CD4-positive, alpha-beta T cell treated with Interleukin-12 subunit alpha and Interleukin-12 subunit beta, for 1 hour (primary cell): ENCODE measurements at regions not wholly inside any gene's neighbourhood (a gene's known extent, or its start where the extent isn't known, plus 50 kb on each side); places are given as distances from the start of the nearest gene placed in this dataset.
"Not testable (repeated sequence)": the region's sequence is repeated elsewhere in the genome, so short reads cannot be mapped to it uniquely, and the experiment has no call there.

ENCODE experiments used
- DNase-seq: peaks from one replicate; pipeline ENCODE4 v3.0.0-alpha.2; 2020

- not testable (repeated sequence) for DNase-seq
Measured at GRCh38 chr9:26664087-26664773, 228.4 kb downstream of the CAAP1 start.

GRCh38 chr9:26662476-26662875 is 230.1 kb downstream of the CAAP1 start:
- no peak for DNase-seq

GRCh38 chr9:26658476-26658875 is 234.1 kb downstream of the CAAP1 start:
- DNase-seq, result no peak

- no peak for DNase-seq
Measured at GRCh38 chr9:26657958-26658357, 234.6 kb downstream of the CAAP1 start.

- no peak for DNase-seq
Measured at GRCh38 chr9:26656003-26656870, 236.4 kb downstream of the CAAP1 start.

- DNase-seq, result no peak
Measured at GRCh38 chr9:26655166-26655565, 237.4 kb downstream of the CAAP1 start.

GRCh38 chr9:26650325-26650724 is 242.3 kb downstream of the CAAP1 start:
- no peak for DNase-seq

- no peak for DNase-seq
Measured at GRCh38 chr9:26643826-26644225, 248.8 kb downstream of the CAAP1 start.

GRCh38 chr9:26639761-26640160 is 252.8 kb downstream of the CAAP1 start:
- DNase-seq, result no peak

GRCh38 chr9:26637101-26637500 is 255.5 kb downstream of the CAAP1 start:
- DNase-seq, result no peak

- DNase-seq, result not testable (repeated sequence)
Measured at GRCh38 chr9:26613851-26614350, 278.7 kb downstream of the CAAP1 start.

- DNase-seq, result no peak
Measured at GRCh38 chr9:26612211-26612610, 280.4 kb downstream of the CAAP1 start.

GRCh38 chr9:26606756-26607155 is 285.8 kb downstream of the CAAP1 start:
- DNase-seq, result no peak

- no peak for DNase-seq
Measured at GRCh38 chr9:26605367-26605766, 287.2 kb downstream of the CAAP1 start.

GRCh38 chr9:26604076-26604662 is 288.4 kb downstream of the CAAP1 start:
- DNase-seq, result no peak

GRCh38 chr9:26603617-26604016 is 289.0 kb downstream of the CAAP1 start:
- DNase-seq, result no peak

GRCh38 chr9:26597542-26598149 is 295.0 kb downstream of the CAAP1 start:
- DNase-seq, result no peak

- no peak for DNase-seq
Measured at GRCh38 chr9:26579056-26579455, 313.5 kb downstream of the CAAP1 start.

- DNase-seq, result no peak
Measured at GRCh38 chr9:26574898-26575440, 317.6 kb downstream of the CAAP1 start.

GRCh38 chr9:26574256-26574655 is 318.3 kb downstream of the CAAP1 start:
- DNase-seq, result no peak

- no peak for DNase-seq
Measured at GRCh38 chr9:26567976-26568375, 324.6 kb downstream of the CAAP1 start.

- no peak for DNase-seq
Measured at GRCh38 chr9:26566141-26566540, 326.5 kb downstream of the CAAP1 start.

- no peak for DNase-seq
Measured at GRCh38 chr9:26565118-26565517, 327.5 kb downstream of the CAAP1 start.
